OCI-LY7 (cell line): ENCODE measurements at regions not wholly inside any gene's neighbourhood (a gene's known extent, or its start where the extent isn't known, plus 50 kb on each side); places are given as distances from the start of the nearest gene placed in this dataset.

Experiments
- BruUV-seq: library from RNA; stranded (reverse); fragments of 400-500 nt; replicated peaks from 2 replicates; lab custom pipeline; 2021; lab: Mats Ljungman, UMichigan
- CTCF ChIA-PET: fragments of 300-600 bp; sonication (Branson Sonifier 250); formaldehyde crosslinking; loops from one replicate; lab custom pipeline; 2022; ENCODE audit warnings: antibody characterized with exemption; ENCODE audit not compliant: unreplicated experiment; lab: Charles Lee
- POLR2A ChIA-PET: fragments of 300-600 bp; sonication (Branson Sonifier 250); formaldehyde crosslinking; loops from one replicate; lab custom pipeline; 2022; ENCODE audit warnings: antibody characterized with exemption; lab: Charles Lee
- DNase-seq: peaks from one replicate; pipeline ENCODE4 v3.0.0-alpha.2; 2015; ENCODE audit warnings: low spot score
- H2AFZ ChIP-seq: fragments of 200-600 bp; sonication (generic), shearing (Covaris generic); 2 replicates; pipeline ENCODE4 v1.6.1; 2014; ENCODE audit warnings: mild to moderate bottlenecking, antibody characterized with exemption, low read length, moderate library complexity
- H3K27ac ChIP-seq: fragments of 200-600 bp; sonication (generic); 2 replicates; pipeline ENCODE4 v1.5.1; 2014; ENCODE audit warnings: mixed run types, low read depth, mild to moderate bottlenecking, moderate library complexity, low read length, inconsistent platforms; ENCODE audit not compliant: poor library complexity, severe bottlenecking
- H3K36me3 ChIP-seq: fragments of 200-600 bp; sonication (generic); 2 replicates; pipeline ENCODE4 v1.6.1; 2014; ENCODE audit warnings: mild to moderate bottlenecking, antibody characterized with exemption, low read length, moderate library complexity, mixed read lengths; ENCODE audit not compliant: insufficient read depth
- H3K4me1 ChIP-seq: fragments of 200-600 bp; sonication (generic); 2 replicates; pipeline ENCODE4 v1.5.1; 2014; ENCODE audit warnings: mild to moderate bottlenecking, low read length; ENCODE audit not compliant: insufficient read depth, poor library complexity, severe bottlenecking
- H3K4me2 ChIP-seq: fragments of 200-600 bp; sonication (generic); 2 replicates; pipeline ENCODE4 v1.6.1; 2014; ENCODE audit warnings: mild to moderate bottlenecking, low read length
- H3K4me3 ChIP-seq: fragments of 200-600 bp; sonication (generic); 2 replicates; pipeline ENCODE4 v1.5.1; 2014; ENCODE audit warnings: mild to moderate bottlenecking, low read depth, low read length; ENCODE audit not compliant: poor library complexity, severe bottlenecking
- H3K79me2 ChIP-seq: fragments of 200-600 bp; sonication (generic); 2 replicates; pipeline ENCODE4 v1.6.1; 2016; ENCODE audit warnings: low read depth, mild to moderate bottlenecking, low read length, moderate library complexity, mixed read lengths; ENCODE audit not compliant: insufficient read depth
- H3K9me2 ChIP-seq: fragments of 200-600 bp; sonication (generic); 2 replicates; pipeline ENCODE4 v1.6.1; 2016; ENCODE audit warnings: mild to moderate bottlenecking, low read length, mixed read lengths; ENCODE audit not compliant: insufficient read depth
- H3K9me3 ChIP-seq: fragments of 200-600 bp; sonication (generic); 2 replicates; pipeline ENCODE4 v1.6.1; 2014; ENCODE audit warnings: mild to moderate bottlenecking, mixed run types, low read length, mixed read lengths
- H4K20me1 ChIP-seq: fragments of 200-600 bp; sonication (generic); 2 replicates; pipeline ENCODE4 v1.6.1; 2014; ENCODE audit warnings: mild to moderate bottlenecking, antibody characterized with exemption, low read length, moderate library complexity, mixed read lengths; ENCODE audit not compliant: insufficient read depth
- EZH2phosphoT487 ChIP-seq: fragments of 200-600 bp; sonication (generic); IDR thresholded peaks from 2 replicates; pipeline ENCODE4 v1.6.1; 2018; ENCODE audit warnings: low read depth, borderline replicate concordance, mild to moderate bottlenecking, mixed run types, antibody characterized with exemption, low read length, moderate library complexity, mixed read lengths
- intact Hi-C: fragments of 100-400 bp; cut with micrococcal nuclease; formaldehyde crosslinking; loops from one replicate; pipeline ENCODE4 v1.10.0; 2022; ENCODE audit not compliant: unreplicated experiment
- TF ChIP-seq, protein P1 (sequence below): fragments of 200-600 bp; sonication (generic); conservative IDR thresholded peaks from 2 replicates; pipeline ENCODE4 v1.5.1; 2014; ENCODE audit warnings: mild to moderate bottlenecking, antibody characterized with exemption, low read length, moderate library complexity, mixed read lengths

DNA sequence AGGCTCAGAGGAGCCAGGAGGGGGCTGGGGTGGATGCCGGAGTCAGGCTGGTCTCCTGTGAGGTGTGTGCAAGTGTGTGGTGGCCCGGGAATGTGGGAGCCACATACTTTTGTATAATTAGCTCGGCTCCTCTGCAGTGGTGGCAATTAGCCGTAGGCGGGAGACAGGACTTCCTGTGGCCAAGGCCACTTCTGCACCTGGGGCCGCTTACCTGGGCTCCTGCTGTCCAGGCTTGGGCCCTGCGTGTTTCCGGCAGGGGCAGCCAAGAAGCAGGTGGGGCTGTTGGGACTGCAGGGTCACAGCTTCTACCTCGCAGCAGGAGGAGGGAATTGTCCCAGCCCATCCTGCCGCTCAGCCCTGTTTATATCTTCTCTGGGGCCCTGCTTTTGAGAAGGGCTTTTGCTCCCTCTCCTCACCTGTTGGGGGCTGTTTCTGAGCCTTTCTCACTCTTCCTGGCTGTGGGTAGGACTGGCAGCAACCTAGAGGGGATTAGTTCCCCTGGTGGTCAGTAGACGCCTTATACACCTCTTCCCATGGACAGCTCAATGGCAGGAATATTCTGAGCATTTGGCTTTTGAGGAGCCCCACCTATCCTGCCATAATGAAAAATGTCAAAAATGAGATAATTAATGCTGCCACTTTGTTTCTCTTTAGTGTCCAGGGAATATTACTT, 145.4 kb upstream of the PITX1 start:
- TF ChIP-seq, protein P1, sequence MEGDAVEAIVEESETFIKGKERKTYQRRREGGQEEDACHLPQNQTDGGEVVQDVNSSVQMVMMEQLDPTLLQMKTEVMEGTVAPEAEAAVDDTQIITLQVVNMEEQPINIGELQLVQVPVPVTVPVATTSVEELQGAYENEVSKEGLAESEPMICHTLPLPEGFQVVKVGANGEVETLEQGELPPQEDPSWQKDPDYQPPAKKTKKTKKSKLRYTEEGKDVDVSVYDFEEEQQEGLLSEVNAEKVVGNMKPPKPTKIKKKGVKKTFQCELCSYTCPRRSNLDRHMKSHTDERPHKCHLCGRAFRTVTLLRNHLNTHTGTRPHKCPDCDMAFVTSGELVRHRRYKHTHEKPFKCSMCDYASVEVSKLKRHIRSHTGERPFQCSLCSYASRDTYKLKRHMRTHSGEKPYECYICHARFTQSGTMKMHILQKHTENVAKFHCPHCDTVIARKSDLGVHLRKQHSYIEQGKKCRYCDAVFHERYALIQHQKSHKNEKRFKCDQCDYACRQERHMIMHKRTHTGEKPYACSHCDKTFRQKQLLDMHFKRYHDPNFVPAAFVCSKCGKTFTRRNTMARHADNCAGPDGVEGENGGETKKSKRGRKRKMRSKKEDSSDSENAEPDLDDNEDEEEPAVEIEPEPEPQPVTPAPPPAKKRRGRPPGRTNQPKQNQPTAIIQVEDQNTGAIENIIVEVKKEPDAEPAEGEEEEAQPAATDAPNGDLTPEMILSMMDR: 0 out of 2 replicates have a peak, but pooled peaks have one; percentile 35
- no peak for TF ChIP-seq EZH2phosphoT487
- Histone ChIP-seq H3K9me2 (no peaks in the 10 kb centered on the region), H3K4me3 (no peak overlapping the region), H3K4me2 (peak overlapping the region; percentile 51), H3K79me2 (no peaks in the 10 kb centered on the region), H3K4me1 (peaks cover 39% of the 10 kb centered on the region), H2AFZ (no peak overlapping the region), H3K36me3 (no peaks in the 10 kb centered on the region), H3K9me3 (no peaks in the 10 kb centered on the region), H4K20me1 (no peaks in the 10 kb centered on the region), H3K27ac (peak overlapping the region; percentile 12)
- CTCF ChIA-PET: interaction anchor here (0.9 to 1.4 kb wide), 2 partner anchors 9 to 768 kb away, joined by 4 to 5 read pairs; partner anchors contain the start of gene CDKN2AIPNL
- POLR2A ChIA-PET: interaction anchor here (0.5 to 1.8 kb wide), 9 partner anchors 9 to 231 kb away, joined by 3 to 9 read pairs (median 5); no protein-coding TSS in a partner anchor
- intact Hi-C loops: loop anchor here (5.0 kb wide), 1 partner anchor 127 kb away; no protein-coding TSS in a partner anchor
- DNase-seq: peak; percentile 25
- no TSS peak for BruUV-seq

GRCh38 chr5:135178476-135179155, 144.6 kb upstream of the PITX1 start:
- H3K27ac ChIP-seq: peak overlapping the region; percentile 12
- H3K4me3 ChIP-seq: no peak overlapping the region
- ChIA-PET POLR2A (interaction anchor here (0.6 to 1.8 kb wide), 10 partner anchors 10 to 277 kb away, joined by 3 to 9 read pairs (median 4); no protein-coding TSS in a partner anchor), CTCF (interaction anchor here (0.9 to 1.4 kb wide), 3 partner anchors 10 to 767 kb away, joined by 4 to 5 read pairs (median 4); partner anchors contain the start of gene CDKN2AIPNL)
- TF ChIP-seq EZH2phosphoT487: no peak
- H2AFZ ChIP-seq: no peak overlapping the region
- H3K4me2 ChIP-seq: peak overlapping the region; percentile 51
- no peaks in the 10 kb centered on the region for H3K9me2 ChIP-seq
- DNase-seq: peak; percentile 62
- no peaks in the 10 kb centered on the region for H3K9me3 ChIP-seq
- no TSS peak for BruUV-seq
- H3K36me3 ChIP-seq: no peaks in the 10 kb centered on the region
- intact Hi-C loops: loop anchor here (5.0 kb wide), 1 partner anchor 126 kb away; no protein-coding TSS in a partner anchor
- H4K20me1 ChIP-seq: no peaks in the 10 kb centered on the region
- no peaks in the 10 kb centered on the region for H3K79me2 ChIP-seq
- H3K4me1 ChIP-seq: peaks cover 39% of the 10 kb centered on the region

- ChIA-PET POLR2A (interaction anchor here (0.6 to 1.3 kb wide), 3 partner anchors 12 to 492 kb away, joined by 3 to 5 read pairs (median 4); no protein-coding TSS in a partner anchor), CTCF (interaction anchor here (1.1 kb wide), 1 partner anchor 38 kb away, joined by 4 read pairs; no protein-coding TSS in a partner anchor)
- intact Hi-C loops: loop anchor here (5.0 kb wide), 1 partner anchor 125 kb away; no protein-coding TSS in a partner anchor
- H4K20me1 ChIP-seq: no peaks in the 10 kb centered on the region
- H3K4me1 ChIP-seq: peaks cover 39% of the 10 kb centered on the region
- no peaks in the 10 kb centered on the region for H3K9me3 ChIP-seq
- H2AFZ ChIP-seq: no peak overlapping the region
- H3K4me2 ChIP-seq: peak overlapping the region; percentile 51
- H3K36me3 ChIP-seq: no peaks in the 10 kb centered on the region
- no peaks in the 10 kb centered on the region for H3K79me2 ChIP-seq
- H3K9me2 ChIP-seq: no peaks in the 10 kb centered on the region
- peak; percentile 65 for DNase-seq
- BruUV-seq: no TSS peak
- H3K4me3 ChIP-seq: no peak overlapping the region
- TF ChIP-seq, protein P1: no peak
- no peak for TF ChIP-seq EZH2phosphoT487
- no peak overlapping the region for H3K27ac ChIP-seq
These were observed 143.6 kb upstream of the PITX1 start for GRCh38 chr5:135177591-135177990.
